ENCODE measurements at regions not wholly inside any gene's neighbourhood (a gene's known extent, or its start where the extent isn't known, plus 50 kb on each side); places are given as distances from the start of the nearest gene placed in this dataset.

DNA sequence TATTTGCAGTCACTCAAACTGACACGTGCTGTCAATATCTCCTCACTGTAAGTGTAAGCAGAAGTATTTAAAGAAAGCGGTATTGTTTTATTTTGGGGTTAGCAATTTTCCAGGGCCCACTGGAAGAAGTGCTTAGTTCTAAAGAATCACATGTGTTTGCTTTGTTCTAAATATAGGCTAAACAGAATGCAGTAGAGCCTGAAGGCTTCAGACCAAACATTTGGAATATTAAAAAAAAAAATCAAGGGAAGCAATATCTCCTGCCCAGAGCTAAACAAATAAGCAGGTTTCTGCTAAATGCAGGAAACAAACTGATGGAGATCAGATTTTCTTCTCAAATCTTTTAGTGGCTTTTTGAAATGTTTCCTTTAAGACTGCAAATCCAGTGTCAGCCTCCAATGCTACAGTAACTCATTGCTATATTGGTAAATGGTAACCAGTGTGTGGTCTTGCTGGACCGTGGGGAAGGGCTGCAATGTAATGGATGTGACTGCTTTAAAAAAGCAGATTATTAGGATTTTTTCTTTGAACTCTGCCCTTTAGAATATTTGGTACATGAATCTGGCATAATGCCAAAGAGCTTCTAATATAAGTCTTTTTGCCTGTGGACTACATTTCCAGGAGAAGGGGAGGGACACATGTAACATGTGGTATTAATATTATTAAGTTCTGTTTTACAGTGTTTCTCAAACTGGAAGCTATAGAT is 317.1 kb upstream of the FERMT1 start:
- DNase-seq (no peak), ATAC-seq (no peak)
- no peak overlapping the region for H3K27ac Mint-ChIP-seq
- H3K27me3 Mint-ChIP-seq: no peaks in the 10 kb centered on the region
- no peak overlapping the region for H3K4me3 Mint-ChIP-seq
- no peaks in the 10 kb centered on the region for H3K4me1 Mint-ChIP-seq
- H3K9me3 Mint-ChIP-seq: no peaks in the 10 kb centered on the region

DNA sequence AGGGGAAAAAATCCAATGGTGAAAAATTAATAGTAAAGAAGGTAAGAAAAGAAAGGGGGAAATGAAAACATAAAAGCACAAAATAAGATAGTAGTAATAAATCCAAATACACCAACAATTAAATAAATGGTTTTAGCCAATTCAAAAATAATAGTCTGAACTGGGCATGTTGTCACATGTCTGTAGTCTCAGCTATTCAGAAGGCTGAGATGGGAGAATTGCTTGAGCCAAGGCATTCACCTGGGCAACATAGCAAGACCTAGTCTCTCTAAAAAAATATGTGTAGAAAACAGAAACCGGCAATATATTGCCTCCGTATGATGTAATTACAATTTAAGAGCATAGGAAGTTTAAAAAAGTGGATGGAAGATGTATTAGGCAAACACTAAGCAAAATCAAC is 311.3 kb upstream of the FERMT1 start:
- DNase-seq (no peak), ATAC-seq (no peak)
- Mint-ChIP-seq H3K27ac (no peak overlapping the region), H3K27me3 (no peaks in the 10 kb centered on the region), H3K4me3 (no peak overlapping the region), H3K4me1 (no peaks in the 10 kb centered on the region), H3K9me3 (no peaks in the 10 kb centered on the region)

DNA sequence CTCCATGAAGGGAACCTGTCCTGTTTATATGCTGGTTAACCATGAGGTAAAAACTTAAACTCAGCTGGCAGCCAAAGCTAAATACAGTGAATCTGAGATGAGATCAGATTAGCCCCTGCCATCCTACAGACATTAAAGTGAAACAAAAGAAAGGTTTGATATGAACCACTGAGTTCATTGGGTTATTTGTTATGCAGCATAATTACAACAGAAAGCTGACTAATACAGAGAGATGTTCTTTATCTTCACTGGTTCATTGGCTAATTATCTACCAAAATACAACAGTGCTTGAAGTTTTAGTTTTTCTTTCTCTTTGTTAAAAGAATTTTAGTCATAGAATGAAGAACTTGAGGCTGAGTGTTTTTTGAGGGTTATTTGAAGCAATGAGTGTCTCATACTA is 307.6 kb upstream of the FERMT1 start:
- H3K4me1 Mint-ChIP-seq: no peaks in the 10 kb centered on the region
- H3K27ac Mint-ChIP-seq: no peak overlapping the region
- no peaks in the 10 kb centered on the region for H3K27me3 Mint-ChIP-seq
- ATAC-seq (no peak), DNase-seq (no peak)
- peaks cover 7% of the 10 kb centered on the region in 2 donors for H3K9me3 Mint-ChIP-seq
- H3K4me3 Mint-ChIP-seq: no peak overlapping the region

DNA sequence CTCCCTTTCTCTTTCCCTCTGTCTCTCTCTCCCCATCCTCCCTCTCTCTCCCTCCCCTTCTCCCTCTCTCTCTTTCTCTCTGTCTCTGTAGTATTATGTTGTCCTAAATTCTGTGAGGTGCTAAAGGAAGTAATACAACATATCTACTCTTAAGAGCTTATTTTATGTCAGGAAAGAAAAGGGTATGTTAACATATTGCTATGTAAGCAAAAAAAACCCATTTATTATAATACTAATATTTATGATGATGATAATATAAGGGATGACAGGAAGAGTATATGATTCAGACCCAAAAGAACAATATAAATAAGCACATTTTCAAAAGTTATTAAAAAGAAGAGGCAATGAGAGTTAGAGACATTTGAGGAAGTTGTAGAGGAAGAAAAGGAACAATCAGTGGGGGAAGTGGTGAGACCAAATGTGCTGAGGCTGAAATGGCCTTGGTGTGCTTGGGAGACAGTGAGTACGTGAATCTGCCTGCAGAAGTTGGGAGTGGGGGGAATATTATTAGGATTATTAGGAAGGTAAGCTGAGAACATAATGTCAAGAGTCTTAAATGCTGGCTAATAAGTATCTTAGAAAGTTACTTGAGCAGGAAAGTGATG is 303.6 kb upstream of the FERMT1 start:
- Mint-ChIP-seq H3K27me3 (no peaks in the 10 kb centered on the region), H3K4me3 (no peak overlapping the region), H3K27ac (no peak overlapping the region), H3K9me3 (peaks cover 7% of the 10 kb centered on the region in 2 donors), H3K4me1 (no peaks in the 10 kb centered on the region)
- no peak for ATAC-seq
- no peak for DNase-seq

DNA sequence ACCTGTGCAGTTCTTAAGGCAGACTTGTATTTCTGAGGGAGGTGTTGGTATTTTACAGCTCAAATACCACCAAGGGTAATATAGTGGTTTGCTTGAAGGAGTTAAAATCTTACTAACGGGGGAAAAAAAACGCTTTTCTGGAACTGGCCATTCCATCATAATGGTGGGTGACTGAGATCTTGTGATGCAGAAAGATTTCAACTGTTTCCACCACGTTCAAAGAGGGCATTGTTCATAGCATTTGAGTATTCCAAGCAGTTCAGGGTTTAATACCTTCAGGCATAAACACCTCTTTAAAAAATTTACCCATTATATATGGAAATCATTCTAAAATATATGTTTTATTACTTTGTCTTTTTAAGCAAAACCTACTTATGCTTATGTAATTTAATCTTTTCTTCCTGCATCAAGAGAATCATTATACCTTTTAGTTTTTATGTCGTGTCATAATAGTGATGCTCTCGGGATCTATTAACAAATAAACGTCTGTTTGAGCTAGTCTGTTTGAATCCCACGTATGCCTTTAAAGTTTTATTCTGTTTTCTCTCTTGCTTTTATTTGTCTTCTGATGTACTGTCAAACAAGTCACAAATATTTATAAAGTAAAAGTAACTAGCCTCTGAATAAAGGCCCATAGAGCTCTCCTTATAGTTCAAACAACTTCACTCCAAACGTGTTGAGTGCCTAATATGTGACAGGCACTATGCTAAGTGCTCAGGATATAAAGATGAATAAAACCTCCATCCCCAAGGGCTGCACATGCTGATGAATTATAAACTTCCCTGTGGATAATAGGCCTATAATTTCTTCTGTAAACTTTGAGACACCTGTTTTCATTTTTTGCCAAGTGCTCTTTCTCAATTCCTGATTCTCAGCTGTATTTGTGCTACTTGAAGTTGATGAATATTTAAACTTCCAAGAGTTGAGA is 298.8 kb upstream of the FERMT1 start:
- ATAC-seq: no peak
- H3K4me3 Mint-ChIP-seq: no peak overlapping the region
- no peak for DNase-seq
- peaks cover 4 to 11% of the 10 kb centered on the region in 2 donors for H3K9me3 Mint-ChIP-seq
- no peaks in the 10 kb centered on the region for H3K4me1 Mint-ChIP-seq
- no peak overlapping the region for H3K27ac Mint-ChIP-seq
- no peaks in the 10 kb centered on the region for H3K27me3 Mint-ChIP-seq

DNA sequence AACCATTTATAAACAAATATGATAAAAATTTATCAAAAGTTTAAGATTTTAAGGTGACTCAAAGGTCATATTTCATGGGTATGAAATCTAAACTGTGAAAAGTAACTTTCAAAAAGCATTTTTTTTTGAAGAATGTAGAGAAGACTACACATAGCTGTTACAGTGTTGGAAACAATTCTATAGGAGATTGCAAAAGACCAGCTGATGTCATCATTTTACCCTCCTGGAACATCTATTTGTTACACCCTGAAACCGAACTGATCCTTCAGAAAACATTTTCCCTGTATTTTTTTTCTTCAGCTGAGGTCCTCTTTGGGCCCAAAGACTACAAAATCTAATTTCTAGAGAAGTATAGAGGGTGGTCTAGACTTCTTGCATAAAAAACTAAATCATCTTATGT is 297.5 kb upstream of the FERMT1 start:
- H3K9me3 Mint-ChIP-seq: peaks cover 0 to 7% of the 10 kb centered on the region in 2 donors
- no peak overlapping the region for H3K4me3 Mint-ChIP-seq
- no peak overlapping the region for H3K27ac Mint-ChIP-seq
- no peak for ATAC-seq
- DNase-seq: no peak
- no peaks in the 10 kb centered on the region for H3K4me1 Mint-ChIP-seq
- no peaks in the 10 kb centered on the region for H3K27me3 Mint-ChIP-seq

DNA sequence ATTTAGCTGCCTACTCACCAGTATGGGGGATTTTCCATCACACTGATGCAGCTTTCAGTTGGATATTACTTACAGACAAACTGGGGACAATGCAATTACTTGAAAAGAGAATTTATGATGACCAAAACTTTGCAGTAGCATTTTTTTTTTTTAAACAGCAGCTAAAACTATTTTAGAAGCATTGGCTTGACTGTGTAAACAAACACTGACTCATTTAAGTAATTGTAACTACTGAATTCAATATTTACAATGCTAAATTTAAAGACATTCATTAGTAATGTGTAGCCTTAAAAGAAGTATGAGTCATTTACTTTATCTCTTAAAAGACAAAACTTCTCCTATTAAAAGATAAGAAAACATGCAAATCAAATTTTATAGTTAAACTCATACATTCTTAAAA is 295.9 kb upstream of the FERMT1 start:
- no peak overlapping the region for H3K4me3 Mint-ChIP-seq
- DNase-seq (no peak), ATAC-seq (no peak)
- no peaks in the 10 kb centered on the region for H3K27me3 Mint-ChIP-seq
- H3K9me3 Mint-ChIP-seq: peaks cover 0 to 7% of the 10 kb centered on the region in 2 donors
- no peaks in the 10 kb centered on the region for H3K4me1 Mint-ChIP-seq
- no peak overlapping the region for H3K27ac Mint-ChIP-seq

DNA sequence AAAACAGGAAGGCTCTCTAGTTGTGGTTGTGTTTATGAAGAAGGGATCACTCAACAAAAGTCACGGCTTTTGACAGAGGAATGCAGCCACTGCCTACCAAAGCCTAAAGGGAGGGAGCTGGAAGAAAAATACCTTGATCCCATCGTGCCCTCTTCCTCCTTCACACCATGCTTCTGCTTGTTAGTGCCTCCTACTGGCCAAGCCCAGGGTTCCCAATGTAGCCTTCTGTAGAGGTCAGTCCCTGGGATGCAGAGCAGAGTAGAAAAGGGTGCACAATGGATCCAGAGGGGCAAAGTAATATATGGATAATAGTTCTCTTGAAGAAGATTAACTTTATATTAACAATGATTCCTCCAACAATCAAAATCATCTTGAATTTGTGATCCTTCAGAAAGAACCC is 293.5 kb upstream of the FERMT1 start:
- Mint-ChIP-seq H3K4me3 (no peak overlapping the region), H3K27ac (no peak overlapping the region), H3K9me3 (peaks cover 0 to 7% of the 10 kb centered on the region in 2 donors), H3K4me1 (no peaks in the 10 kb centered on the region), H3K27me3 (no peaks in the 10 kb centered on the region)
- ATAC-seq (no peak), DNase-seq (no peak)

DNA sequence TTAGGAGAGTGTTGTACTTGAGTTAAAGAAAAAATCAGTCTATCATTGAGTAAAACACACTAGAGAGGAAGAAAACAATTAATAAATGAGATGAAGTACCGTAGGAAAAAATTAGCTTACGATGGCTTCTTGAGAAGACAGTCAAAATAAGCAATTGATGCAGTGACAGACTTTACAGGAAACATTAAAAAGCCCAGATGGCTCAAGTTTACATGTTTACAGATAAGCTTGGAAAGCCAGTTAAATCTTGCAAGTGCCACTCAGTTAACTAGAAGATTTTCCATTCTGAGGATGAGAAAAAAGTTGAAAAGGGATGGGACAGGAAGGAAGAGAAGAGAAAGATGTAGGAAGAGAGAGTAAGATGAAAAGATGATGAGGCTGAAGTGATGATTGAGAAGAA is 288.8 kb upstream of the FERMT1 start:
- H3K9me3 Mint-ChIP-seq: peaks cover 0 to 3% of the 10 kb centered on the region in 2 donors
- no peaks in the 10 kb centered on the region for H3K4me1 Mint-ChIP-seq
- no peak overlapping the region for H3K27ac Mint-ChIP-seq

DNA sequence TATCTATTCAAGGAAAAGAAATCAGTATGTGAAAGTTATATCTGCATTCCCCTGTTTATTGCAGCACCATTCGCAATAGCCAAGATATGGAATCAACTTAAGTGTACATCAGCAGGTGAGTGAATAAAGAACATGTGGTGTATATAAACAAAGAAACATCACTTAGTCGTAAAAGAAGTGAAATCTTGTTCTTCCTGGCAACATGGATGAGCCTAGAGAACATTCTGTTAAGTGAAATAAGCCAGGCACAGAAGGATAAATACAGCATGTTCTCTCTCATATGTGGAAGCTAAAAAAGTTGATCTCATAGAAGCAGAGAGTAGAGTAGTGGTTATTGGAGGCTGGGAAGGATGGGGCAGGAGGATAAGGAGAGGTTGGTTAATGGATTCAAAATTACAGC is 287.9 kb upstream of the FERMT1 start:
- H3K27me3 Mint-ChIP-seq: no peaks in the 10 kb centered on the region
- no peaks in the 10 kb centered on the region for H3K4me1 Mint-ChIP-seq
- no peak overlapping the region for H3K4me3 Mint-ChIP-seq
- DNase-seq (no peak), ATAC-seq (no peak)
- H3K9me3 Mint-ChIP-seq: peaks cover 0 to 3% of the 10 kb centered on the region in 2 donors
- peak overlapping the region in 1 of 2 donors; percentile 10 for H3K27ac Mint-ChIP-seq

More for the DNA sequence above, 288.8 kb upstream of the FERMT1 start:
- Mint-ChIP-seq H3K4me3 (no peak overlapping the region), H3K27me3 (no peaks in the 10 kb centered on the region)
- ATAC-seq: no peak
- DNase-seq: no peak

DNA sequence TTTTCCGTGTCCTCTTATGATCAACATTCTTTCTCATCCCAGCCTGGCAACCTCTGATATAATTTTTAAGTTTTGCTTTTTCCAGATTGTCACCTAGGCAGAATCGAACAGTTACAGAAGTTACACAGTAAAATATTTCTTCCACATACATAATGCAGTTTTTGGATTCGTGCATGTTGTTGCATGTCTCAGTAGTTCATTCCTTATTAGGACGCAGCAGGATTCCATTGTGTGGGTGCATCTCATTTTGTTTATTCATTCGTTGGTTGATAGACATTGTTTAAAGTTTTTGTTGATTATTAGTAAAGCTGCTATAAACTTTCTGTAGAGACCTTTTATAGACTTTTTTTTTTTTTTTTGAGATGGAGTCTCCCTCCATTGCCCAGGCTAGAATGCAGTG is 284.3 kb upstream of the FERMT1 start:
- Mint-ChIP-seq H3K27ac (no peak overlapping the region), H3K9me3 (peaks cover 0 to 3% of the 10 kb centered on the region in 2 donors), H3K4me1 (no peaks in the 10 kb centered on the region), H3K4me3 (no peak overlapping the region), H3K27me3 (no peaks in the 10 kb centered on the region)
- no peak for ATAC-seq
- no peak for DNase-seq

DNA sequence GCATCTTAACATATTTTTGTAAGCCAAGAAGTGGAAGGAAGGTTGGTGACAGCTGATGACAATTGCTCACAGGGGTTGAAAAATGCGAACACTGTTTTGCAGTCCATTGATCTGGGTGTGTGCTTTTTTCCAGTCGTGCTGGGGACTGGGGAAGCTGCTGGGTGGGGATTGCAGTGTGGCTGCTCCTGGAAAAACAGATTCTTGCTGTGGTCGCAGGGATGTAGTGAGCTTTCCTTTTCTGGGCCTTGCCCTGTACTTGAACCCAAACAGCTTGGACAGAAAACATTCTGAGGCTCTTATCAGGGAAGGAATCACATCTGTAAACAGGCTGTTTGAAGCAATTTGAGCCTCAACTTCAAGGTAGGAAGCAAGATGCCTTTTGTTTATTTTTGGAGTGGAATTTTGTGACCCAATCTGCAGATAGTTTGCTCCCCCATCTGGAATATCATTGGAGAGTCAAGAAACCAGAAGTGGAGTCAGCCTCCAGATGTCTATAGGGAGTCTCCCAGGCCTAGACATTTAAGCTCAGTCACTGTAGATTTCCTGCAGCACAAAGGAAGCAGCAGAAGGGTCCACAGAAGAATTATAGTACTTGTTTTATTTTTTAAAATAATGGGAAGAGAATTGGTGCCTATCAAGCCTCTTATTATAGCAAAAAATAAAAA is 279.2 kb upstream of the FERMT1 start:
- ATAC-seq (no peak), DNase-seq (no peak)
- Mint-ChIP-seq H3K27me3 (no peaks in the 10 kb centered on the region), H3K27ac (no peak overlapping the region), H3K9me3 (peaks cover 0 to 6% of the 10 kb centered on the region in 2 donors), H3K4me1 (no peaks in the 10 kb centered on the region), H3K4me3 (no peak overlapping the region)

DNA sequence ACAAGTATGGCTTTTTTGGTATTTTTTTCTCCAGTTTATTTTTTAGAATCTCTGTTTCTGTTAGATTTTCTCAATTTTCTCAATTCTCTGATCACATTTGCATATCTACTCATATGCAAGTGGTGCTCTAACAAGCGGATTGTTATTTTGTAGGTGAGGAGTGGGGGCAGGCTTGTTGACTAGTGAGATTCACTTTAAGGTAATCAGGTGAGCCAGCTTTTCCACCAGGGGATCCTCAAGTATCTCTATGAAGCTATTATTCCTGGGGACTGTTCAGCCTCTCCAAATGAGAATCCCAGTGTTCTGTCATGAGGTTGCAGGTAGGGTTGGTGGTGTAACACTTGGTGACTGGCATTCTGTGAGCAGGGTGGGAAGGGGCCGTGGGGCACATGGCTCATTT is 274.3 kb upstream of the FERMT1 start:
- Mint-ChIP-seq H3K4me1 (no peaks in the 10 kb centered on the region), H3K27ac (no peak overlapping the region), H3K9me3 (peaks cover 0 to 6% of the 10 kb centered on the region in 2 donors), H3K4me3 (no peak overlapping the region), H3K27me3 (no peaks in the 10 kb centered on the region)
- no peak for ATAC-seq
- DNase-seq: no peak

DNA sequence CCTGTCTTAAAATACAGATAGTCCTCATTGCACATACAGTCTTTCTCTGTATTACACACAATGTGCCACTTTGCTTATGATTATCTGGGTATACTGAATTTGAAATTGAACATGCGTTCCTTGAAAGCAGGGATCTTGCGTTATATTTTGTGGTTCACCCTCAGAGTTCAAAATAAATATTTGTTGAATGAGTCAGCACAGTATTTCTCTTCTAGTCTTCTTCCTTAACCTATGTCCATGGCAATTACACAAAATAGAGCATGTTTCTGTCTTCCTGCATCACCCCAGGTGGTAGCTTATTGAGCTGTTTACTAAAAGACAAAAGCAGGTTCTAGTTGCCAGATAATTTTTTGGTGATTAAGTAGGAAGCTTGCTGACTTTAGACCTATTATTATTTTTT is 272.9 kb upstream of the FERMT1 start:
- no peaks in the 10 kb centered on the region for H3K27me3 Mint-ChIP-seq
- H3K9me3 Mint-ChIP-seq: peaks cover 0 to under 1% of the 10 kb centered on the region in 2 donors
- no peak for ATAC-seq
- H3K4me1 Mint-ChIP-seq: no peaks in the 10 kb centered on the region
- no peak overlapping the region for H3K4me3 Mint-ChIP-seq
- H3K27ac Mint-ChIP-seq: no peak overlapping the region
- DNase-seq: no peak

DNA sequence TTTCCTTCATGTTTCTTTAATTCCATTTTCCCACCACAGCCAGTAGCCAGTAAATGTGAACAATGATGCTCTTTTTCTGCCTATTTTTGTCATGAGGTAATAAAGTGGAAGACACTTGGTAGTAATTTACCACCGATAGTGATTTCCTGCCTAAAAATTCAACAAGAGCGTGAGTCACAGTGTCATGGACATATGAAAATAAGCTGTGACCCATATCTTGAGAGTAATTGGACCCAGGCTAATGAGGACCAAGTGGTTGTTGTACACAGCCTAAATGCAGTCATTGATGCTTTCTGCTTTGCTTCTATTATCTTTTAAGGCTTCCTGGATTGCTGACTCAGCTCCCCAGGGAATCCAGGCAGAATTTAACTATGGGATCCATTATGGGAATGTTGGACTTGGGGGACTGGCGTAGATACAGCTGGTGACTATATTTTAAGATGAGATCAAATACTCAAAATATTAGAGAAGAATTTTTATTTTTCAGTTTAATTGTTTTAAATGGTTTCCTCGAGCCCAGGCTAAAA is 265.9 kb upstream of the FERMT1 start:
- H3K4me1 Mint-ChIP-seq: no peaks in the 10 kb centered on the region
- DNase-seq: no peak
- no peak for ATAC-seq
- no peak overlapping the region for H3K27ac Mint-ChIP-seq
- H3K9me3 Mint-ChIP-seq: peaks cover 0 to 8% of the 10 kb centered on the region in 2 donors
- no peak overlapping the region for H3K4me3 Mint-ChIP-seq
- H3K27me3 Mint-ChIP-seq: no peaks in the 10 kb centered on the region

All from stimulated activated naive CD8-positive, alpha-beta T cell treated with anti-CD3 and anti-CD28 coated beads, Interleukin-15, amount 100 ng/mL, for 72 hours (primary cell).